HG02588 (cell line): ENCODE measurements at regions not wholly inside any gene's neighbourhood (a gene's known extent, or its start where the extent isn't known, plus 50 kb on each side); places are given as distances from the start of the nearest gene placed in this dataset.
"Not testable (repeated sequence)": the region's sequence is repeated elsewhere in the genome, so short reads cannot be mapped to it uniquely, and the experiment has no call there.

Experiments
- ATAC-seq: cut with Tn5 transposase; IDR thresholded peaks from one replicate; pipeline ENCODE4 v1.9.1; 2021; ENCODE audit warnings: mild to moderate bottlenecking, moderate library complexity; ENCODE audit not compliant: unreplicated experiment

DNA sequence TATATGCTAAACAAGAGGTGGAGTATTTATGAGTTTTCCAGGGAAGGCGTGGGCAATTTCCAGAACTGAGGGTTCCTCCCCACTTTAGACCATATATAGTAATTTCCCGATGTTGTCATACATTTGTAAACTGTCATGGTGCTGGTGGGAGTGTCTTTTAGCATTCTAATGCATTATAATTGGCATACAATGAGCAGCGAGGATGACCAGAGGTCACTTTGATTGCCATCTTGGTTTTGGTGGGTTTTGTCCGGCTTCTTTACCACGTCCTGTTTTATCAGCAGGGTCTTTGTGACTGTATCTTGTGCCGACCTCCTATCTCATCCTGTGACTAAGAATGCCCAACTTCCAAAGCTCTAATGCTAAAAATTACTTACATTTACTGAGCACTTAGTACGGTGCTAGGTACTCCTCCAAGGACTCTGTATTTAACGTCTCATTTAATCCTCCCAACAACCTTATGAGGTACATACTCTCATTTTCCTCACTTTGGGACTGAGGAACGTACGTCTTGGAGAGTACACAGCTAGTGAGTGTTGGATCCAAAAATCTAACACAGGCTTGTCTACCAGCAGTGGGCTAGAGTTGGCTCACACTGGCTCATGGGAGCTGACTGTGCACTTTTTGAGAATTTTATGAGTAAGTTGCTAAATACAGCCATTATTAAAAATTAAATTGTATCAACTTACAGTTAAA is 144.8 kb upstream of the NEBL start:
- no peak for ATAC-seq

DNA sequence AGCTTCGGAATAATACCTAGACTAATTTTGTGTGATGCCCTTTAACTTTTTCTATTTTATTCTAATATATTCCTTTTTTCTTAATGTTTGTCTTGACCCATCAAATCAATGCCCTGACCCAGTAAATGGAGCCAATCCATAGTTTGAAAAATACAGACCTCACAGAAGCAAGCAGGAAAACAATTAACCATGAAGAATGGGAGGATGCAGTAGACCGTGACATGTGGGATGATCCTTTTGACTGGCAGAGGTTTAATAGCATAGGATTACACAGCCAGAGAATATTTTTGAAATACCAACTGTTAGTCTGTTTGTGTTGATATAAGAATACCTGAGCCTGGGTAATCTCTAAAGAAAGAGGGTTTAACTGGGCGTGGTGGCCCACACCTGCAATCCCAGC is 142.6 kb upstream of the NEBL start:
- ATAC-seq, result no peak

DNA sequence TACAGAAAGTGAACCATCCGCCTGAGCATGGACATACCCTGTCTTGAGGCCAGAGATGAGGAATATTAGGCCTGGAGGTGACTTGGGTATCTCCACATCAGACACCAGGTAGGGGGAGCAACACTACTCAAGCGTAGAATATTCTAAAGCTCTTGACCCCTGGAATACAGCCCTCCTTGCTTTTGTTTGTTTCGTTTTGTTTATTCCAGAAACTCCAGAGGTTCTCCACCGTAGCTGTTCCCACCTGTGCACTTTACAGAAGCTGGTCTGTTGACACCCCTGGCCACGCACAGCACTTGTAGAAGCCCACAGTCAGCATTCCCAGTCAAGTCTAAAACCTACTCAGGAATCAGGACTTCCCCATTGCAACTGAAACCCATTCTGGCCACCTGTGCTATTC is 139.6 kb upstream of the NEBL start:
- ATAC-seq, result no peak

DNA sequence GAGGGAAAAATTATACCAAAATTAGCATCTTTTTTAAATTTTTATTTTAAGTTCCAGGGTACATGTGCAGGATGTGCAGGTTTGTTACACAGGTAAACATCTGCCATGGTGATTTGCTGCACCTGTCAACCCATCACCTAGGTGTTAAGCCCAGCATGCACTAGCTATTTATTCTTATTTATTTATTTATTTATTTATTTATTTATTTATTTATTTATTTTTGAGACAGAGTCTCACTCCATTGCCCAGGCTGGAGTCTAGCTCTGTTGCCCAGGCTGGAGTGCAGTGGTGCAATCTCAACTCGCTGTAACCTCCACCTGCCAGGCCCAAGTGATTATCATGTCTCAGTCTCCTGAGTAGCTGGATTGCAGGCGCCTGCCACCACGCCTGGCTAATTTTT is 137.7 kb upstream of the NEBL start:
- ATAC-seq, result not testable (repeated sequence)

DNA sequence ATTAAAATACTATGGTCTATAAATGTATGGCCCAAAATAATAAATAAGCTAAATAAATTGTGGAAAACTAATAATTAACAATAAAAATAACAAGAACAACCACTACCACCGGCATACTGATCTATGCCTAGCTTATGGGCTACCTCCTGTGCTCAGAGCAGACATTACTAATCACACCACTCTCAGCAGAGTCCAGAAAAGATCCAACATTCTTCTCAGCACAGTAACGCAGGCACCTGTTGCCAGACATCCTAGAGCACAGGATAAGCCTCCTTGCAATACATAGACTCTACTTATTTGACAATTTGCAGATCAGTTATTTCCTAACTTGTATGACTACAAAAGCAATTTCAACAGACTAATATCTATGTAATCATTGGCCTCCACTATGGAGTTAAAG is 137.1 kb upstream of the NEBL start:
- ATAC-seq, result no peak

DNA sequence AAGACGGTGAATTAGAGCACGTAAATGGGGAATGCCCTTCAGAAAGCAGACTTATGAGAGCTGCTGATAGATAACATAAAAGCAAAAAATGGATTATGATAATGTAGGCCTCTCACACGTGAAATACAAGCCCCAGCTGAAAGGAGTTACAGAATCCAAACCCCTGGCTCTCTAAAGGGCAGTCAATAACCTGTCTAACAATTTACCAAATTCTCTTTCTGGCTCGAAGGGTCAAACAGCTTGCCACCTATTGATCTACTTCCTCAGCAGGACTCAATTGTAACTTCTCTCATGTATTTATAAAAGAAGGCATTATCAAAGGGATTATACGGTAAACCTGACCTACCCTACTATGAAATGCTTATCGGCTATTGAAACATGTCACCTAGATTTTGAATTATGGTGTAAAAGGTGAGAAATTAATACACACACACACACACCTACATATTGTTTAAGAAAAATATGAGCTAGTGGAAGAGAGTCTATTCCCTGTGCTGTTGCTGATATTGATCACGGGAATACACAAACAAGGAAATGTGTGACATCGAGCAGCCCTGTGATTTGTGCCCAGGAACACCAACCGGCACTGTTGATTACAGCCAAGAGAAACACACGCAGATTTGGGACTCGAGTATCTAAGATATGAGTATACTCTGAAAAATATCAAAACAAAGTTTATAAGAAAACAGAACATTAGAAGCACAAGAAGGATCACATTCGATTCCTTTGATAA is 135.6 kb upstream of the NEBL start:
- ATAC-seq, result no peak

DNA sequence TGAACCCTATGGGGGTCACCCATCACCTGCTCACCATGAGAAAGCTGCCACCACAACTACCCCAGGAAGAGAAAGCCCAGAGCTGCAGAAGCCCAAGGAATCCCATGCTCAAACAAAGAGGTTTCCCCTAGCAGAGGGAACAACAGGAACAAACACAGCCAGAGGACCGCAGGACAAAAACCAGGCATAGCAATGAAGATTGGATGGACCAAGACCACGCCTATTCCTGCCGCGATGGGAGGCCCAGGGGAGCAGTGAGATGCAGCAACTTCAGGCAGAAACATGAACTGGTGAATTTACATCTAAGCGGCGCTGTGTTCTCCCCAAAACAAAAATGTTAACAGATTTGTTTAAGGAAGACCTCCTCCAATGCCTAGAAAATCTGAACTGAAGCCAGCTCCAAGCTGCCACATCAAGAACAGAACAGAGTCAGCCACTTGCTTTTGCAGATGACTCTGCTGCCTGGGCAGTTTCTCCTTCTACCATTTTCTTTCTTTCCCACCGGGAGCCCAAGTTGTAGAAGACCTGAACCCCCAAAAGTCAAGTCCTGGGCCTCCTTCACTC is 134.2 kb upstream of the NEBL start:
- ATAC-seq, result no peak

DNA sequence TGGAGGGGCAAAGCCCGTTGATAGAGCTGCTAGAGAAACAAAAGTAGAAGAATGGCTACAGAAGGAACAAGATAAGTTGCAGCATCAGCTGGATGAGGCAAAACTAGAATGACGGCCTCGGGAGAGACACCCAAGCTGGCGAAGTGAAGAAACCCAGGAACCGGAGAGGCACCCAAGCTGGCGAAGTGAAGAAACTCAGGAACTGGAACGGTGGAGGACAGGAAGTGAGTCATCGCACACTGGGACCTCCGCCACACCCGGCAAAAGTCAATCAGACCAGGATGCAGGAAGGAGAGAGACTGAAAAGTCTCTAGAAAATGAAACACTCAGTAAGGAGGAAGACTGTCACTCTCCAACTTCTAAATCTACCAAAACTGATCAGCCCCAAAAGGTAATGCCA is 133.0 kb upstream of the NEBL start:
- no peak for ATAC-seq

DNA sequence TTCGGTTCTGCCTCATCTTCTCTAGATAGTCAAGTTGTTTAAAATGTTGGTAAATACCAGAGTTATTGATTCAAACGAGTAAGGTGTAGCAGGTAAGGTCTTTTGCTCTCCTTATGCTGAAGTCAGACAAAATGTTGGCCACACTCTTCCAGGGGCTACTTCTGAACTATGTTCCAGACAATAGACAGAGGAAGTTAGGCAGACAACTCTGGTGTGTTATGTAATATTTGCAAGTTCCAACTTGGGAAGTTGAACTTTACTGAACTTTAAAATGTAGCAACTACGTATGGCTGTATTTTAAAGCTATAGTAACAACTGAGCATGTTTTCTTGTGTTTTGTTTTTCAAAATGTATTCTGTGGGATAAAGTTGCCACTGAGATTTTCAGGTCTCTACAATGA is 125.7 kb upstream of the NEBL start:
- no peak for ATAC-seq

DNA sequence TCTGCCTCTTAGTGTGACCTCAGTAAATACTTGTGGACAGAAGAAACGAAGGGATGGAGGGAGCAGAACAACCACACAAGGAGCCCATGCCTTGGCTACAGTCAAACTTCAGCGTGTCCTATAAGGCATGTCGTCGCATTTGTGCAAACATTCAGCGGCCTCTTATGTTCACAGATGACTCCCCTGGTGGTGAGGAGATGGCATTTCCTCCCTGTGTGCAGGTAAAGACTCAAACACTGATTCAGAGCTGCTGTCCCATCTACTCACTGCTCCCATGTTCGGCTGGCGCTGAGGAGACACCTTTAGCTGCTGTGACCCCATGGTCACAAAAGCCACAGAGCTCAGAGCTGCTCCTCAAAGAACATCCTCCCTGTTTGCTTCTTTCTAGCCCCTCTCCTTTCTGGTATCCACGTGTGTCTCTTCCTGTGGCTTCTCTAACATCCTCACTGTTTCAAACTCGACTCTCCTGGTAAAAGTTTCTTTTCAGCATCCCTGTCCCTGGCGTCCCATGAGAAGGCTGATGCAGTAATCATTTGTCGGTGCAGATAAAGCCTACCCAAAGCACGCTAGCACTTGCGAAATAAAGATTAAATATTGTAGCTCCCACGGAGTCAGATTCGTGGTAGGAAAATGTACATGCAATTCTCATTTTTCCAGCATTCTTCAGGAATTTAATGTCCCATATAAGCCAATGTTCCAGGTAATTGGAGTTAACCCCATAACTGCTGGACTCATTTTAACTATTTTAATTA is 124.9 kb upstream of the NEBL start:
- no peak for ATAC-seq

DNA sequence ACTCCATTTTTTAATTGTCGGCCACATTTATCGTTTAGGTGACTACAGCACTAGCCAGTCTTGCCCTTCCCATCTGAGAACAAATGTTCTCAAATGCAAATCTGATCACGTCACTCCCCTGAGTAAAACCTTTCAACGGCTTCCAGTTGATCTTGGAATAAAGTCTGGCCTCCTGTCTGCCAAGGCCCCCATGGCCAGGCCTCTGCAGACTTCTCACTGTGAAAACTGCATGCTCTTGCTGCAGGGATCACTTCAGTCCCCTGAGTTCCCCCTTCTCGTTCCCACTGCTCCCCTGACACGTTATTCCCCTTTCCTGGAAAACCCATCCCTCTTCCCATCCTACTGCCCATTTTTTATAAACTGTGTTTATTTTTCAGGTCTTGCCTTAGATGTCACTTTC is 124.1 kb upstream of the NEBL start:
- no peak for ATAC-seq

DNA sequence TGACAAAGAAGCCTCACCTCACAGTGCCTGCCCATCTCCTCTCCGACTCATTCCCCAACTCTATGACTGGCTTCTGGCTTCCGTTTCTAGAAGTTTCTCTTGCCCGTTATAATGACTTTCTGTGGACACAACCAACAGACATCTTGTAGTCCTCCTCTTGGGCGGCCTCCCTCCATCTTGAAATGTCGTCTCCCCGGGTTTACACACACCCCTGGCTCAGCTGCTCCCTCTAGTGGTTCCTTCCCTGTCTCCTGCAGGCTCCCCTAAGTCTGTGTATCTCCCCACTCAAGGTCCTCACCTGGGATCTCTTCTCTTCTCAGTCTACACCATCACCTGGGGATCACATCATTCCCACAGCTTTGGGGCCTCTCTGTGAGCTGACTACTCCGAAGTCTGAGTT is 123.4 kb upstream of the NEBL start:
- peak; percentile 71 for ATAC-seq

DNA sequence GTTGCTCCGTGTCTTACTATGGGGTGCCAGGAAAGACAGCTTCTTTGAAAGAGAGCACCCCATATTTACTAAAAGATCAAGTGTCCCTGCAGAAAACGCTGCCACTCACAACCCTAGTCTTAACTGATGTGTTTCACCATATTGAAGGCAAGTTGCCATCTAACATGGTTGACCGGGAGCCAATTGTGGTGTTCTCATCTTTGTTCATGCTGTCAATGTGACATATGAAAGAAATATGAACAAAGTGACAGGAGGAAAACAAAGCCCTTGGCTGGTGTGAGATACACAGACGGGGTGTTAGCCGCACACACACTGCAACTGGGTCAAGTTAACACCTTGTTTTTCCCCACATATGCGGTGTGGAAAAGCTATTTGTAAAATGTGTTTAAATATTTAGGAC is 122.3 kb upstream of the NEBL start:
- ATAC-seq, result no peak

DNA sequence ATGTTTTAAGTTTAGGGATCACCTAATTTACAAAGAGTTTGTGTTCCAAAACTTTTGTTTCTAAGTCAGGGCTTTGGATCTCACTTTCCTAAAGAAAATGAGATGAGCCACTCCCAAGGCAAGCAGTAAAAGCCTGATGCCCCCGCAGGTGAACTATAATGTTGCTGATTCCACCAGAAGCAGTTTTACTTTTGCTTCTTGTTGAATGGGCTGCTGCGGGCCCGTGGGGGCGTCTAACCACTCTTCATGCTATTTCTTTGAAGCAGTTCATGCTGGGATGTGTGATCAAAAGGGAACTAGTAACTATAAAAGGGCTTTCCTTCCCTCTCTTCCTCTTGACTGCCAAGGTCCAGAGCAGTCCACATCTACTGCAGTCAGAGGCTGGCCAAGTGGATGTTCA is 118.7 kb upstream of the NEBL start:
- no peak for ATAC-seq

DNA sequence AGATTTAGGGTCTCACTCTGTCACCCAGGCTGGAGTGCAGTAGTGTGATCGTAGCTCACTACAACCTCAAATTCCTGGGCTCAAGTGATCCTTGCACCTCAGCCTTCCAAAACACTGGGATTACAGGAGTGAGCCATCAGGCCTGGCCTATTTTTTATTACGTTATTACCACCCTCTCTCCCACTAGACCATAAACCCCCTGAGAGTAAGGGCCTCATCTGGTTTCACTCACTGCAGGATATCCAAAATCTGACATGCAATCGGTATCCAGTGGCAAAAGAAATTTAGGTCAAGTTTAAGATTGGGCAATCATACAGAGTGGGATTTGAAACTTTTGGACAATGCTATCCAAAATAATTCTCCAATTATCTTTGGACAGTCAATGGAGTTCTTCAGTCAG is 117.0 kb upstream of the NEBL start:
- no peak for ATAC-seq

DNA sequence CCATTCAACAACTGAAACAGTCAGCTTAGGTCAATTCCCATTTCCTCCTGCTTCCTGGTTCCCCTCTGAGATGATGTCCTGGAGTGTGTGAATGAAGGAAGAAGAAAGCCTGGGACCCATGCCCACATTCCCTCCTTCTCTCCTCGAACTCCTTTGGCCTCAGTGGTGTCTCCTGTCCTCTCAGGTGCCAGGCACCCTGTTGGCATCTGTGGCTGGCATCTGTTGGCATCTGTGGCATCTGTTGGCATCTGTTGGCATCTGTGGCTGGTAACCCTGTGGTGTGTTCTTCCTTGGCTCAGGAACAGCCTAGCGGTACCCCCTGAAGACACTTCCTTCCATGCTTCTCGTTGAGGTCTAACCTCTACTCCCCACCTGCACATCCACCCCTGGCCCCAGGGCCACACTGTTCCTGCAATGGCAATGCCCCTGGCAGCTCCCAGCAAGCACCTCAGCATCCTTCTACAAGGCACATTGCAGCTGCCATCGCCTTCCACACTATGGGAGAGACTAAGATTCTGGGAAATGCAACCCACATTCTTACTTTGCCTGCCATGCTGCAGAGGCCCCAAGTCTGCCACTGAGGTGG is 114.4 kb upstream of the NEBL start:
- no peak for ATAC-seq

DNA sequence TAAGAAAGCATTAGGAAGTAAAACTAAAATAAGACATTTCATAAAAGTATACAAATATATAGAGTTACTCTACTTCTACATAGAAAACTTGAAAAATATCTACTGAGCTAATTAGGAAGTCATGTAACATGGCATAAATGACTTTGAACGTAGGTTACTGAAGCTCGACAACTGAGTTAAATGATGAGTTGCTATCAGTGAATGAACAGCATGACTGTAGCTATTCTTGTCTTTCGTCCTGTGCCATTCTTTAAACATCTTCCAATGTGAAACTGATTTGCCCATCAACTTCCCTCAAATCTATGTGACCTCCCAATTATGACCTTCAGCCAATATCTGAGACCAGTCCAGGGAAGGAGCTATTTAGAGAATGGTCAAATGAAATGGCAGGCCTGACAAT is 113.5 kb upstream of the NEBL start:
- ATAC-seq, result no peak

DNA sequence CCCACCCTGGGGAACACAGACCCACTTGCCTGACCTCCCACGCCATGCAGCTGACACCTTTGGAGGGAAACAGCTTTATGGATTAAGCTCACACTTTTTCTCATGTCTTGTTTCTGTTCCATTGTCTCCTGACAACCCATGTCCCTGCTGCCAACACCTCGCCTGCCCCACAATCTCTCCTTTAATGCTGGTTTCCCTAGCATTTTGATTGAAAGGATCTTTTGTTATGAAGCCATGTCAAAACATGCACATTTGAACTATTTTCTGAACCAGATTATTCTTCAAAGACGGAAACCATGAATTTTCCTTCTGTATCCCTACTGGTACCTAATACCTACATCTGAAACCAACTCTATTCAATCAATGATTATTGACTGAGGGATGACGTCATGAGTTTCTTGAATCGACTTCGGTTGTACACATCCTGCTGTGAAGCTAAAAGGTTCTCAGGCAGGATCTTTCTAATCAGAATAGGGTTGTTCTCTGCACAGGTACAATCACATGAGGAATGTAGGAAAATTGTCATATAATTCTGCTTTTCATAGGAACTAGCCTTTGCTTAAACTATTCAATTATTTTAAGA is 106.2 kb upstream of the NEBL start:
- ATAC-seq, result no peak

DNA sequence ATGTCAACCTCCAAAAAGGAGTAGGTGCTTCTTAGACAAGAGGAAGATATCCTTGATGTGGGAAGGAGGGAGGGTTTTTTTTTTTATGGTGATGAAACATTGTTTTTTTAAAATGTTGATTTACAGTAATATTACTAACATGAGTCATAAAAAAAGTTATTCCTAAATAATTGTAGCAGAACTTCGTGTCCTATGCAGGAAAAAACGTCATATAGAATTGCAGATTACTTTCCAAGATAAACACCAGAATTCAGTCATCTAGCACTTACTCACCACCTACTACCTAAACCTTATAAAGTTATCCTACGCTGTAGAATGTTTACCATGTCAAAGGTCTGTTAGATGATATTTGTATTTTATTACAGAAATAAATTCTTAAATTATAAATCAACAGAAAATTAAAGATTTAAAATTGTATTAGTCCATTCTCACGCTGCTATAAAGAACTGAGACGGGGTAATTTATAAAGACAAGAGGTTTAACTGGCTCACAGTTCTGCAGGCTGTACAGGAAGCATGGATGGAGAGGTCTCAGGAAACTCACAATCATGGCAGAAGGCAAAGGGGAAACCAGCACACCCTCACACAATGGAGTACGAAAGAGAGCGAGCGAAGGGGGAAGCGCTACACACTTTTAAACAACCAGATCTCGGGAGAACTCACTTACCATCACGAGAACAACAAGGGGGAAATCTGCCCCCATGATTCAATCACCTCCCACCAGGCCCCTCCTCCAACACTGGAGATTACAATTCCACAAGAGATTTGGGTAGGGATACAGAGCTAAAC is 105.2 kb upstream of the NEBL start:
- ATAC-seq, result no peak

DNA sequence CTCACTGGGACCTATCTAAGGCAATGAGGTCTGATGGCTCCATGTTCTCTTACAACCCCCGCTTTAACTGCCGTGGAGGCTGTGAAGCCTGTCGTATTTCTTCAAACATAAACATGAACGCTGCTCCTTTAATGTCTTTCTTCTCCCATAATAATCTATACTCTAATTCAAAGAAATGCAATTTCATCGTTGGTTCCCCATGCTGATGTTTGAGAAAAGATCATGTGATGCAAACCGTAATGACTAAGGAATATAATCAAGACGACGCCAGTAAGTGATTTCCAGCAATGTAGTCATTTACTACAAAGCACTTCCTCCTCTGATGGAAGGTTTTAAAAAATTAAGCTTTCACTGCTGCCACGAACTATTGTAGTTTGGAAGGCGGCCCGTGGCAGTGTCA is 102.6 kb upstream of the NEBL start:
- no peak for ATAC-seq
